ENCODE measurements at regions not wholly inside any gene's neighbourhood (a gene's known extent, or its start where the extent isn't known, plus 50 kb on each side); places are given as distances from the start of the nearest gene placed in this dataset.

- TF ChIP-seq CTCF (conservative IDR thresholded peaks at IDR 0.05; ENCODE audit: low read length) (no peak), EZH2phosphoT487 (IDR thresholded peaks at IDR 0.05; ENCODE audit: borderline replicate concordance) (no peak)
Measured at GRCh38 chr3:76735152-76735551, 304.7 kb upstream of the ROBO2 start.

Measured in Loucy (cell line).